SK-N-SH treated with all-trans-retinoic acid at 6 μM for 48 hours (cell line): ENCODE measurements at regions not wholly inside any gene's neighbourhood (a gene's known extent, or its start where the extent isn't known, plus 50 kb on each side); places are given as distances from the start of the nearest gene placed in this dataset.

Source experiments
- ATAC-seq: fragments of 200-7000 bp; cut with Tn5 transposase; 3 replicates; pipeline ENCODE4 v1.9.1; 2020; ENCODE audit warnings: mild to moderate bottlenecking, moderate library complexity
- ARNTL ChIP-seq: fragments of 450-650 bp; formaldehyde crosslinking; IDR thresholded peaks from 2 replicates; pipeline ENCODE4 v1.5.0; 2020; ENCODE audit warnings: low read depth, mild to moderate bottlenecking, moderate library complexity, borderline replicate concordance
- BACH2 ChIP-seq: fragments of 250-450 bp; sonication (Bioruptor Pico); IDR thresholded peaks from 2 replicates; pipeline ENCODE4 v1.9.0; 2021; ENCODE audit warnings: mild to moderate bottlenecking, borderline replicate concordance
- CREB5 ChIP-seq: fragments of 250-450 bp; sonication (Bioruptor Pico); IDR thresholded peaks from 2 replicates; pipeline ENCODE4 v1.5.1; 2020; ENCODE audit warnings: low read depth, mild to moderate bottlenecking, moderate library complexity
- CSDC2 ChIP-seq: fragments of 250-450 bp; sonication (Bioruptor Pico); IDR thresholded peaks from 2 replicates; pipeline ENCODE4 v1.5.0; 2020; ENCODE audit warnings: mild to moderate bottlenecking, moderate library complexity
- CSRNP3 ChIP-seq: fragments of 250-450 bp; sonication (Bioruptor Pico); IDR thresholded peaks from 2 replicates; pipeline ENCODE4 v1.5.1; 2021; ENCODE audit warnings: mild to moderate bottlenecking, moderate library complexity
- ESRRG ChIP-seq: fragments of 250-450 bp; sonication (Bioruptor Pico); IDR thresholded peaks from 2 replicates; pipeline ENCODE4 v1.6.1; 2021; ENCODE audit warnings: mild to moderate bottlenecking
- GLIS3 ChIP-seq: fragments of 250-450 bp; sonication (Bioruptor Pico); IDR thresholded peaks from 2 replicates; pipeline ENCODE4 v1.5.0; 2020; ENCODE audit warnings: mild to moderate bottlenecking, moderate library complexity
- ISL1 ChIP-seq: fragments of 250-450 bp; sonication (Bioruptor Pico); IDR thresholded peaks from 2 replicates; pipeline ENCODE4 v2.1.2; 2022; ENCODE audit warnings: mild to moderate bottlenecking, moderate library complexity
- OSR1 ChIP-seq: fragments of 250-450 bp; sonication (Bioruptor Pico); IDR thresholded peaks from 2 replicates; pipeline ENCODE4 v1.8.0; 2022; ENCODE audit warnings: moderate library complexity, mild to moderate bottlenecking, inconsistent platforms
- PATZ1 ChIP-seq: fragments of 250-450 bp; sonication (Bioruptor Pico); IDR thresholded peaks from 2 replicates; pipeline ENCODE4 v1.8.0; 2020; ENCODE audit warnings: mild to moderate bottlenecking, moderate library complexity, borderline replicate concordance
- POU6F1 ChIP-seq: fragments of 250-450 bp; sonication (Bioruptor Pico); IDR thresholded peaks from 2 replicates; pipeline ENCODE4 v1.8.0; 2021; ENCODE audit warnings: low read depth, mild to moderate bottlenecking, moderate library complexity, borderline replicate concordance
- PPARA ChIP-seq: fragments of 250-450 bp; sonication (Bioruptor Pico); IDR thresholded peaks from 2 replicates; pipeline ENCODE4 v1.5.0; 2020; ENCODE audit warnings: mild to moderate bottlenecking, borderline replicate concordance
- RARB ChIP-seq: fragments of 250-450 bp; sonication (Bioruptor Pico); IDR thresholded peaks from 2 replicates; pipeline ENCODE4 v1.8.0; 2021; ENCODE audit warnings: mild to moderate bottlenecking, moderate library complexity
- SNAI2 ChIP-seq: fragments of 250-450 bp; sonication (Bioruptor Pico); IDR thresholded peaks from 2 replicates; pipeline ENCODE4 v1.5.0; 2020; ENCODE audit warnings: mild to moderate bottlenecking, moderate library complexity
- TCF4 ChIP-seq: fragments of 250-450 bp; sonication (Bioruptor Pico); IDR thresholded peaks from 2 replicates; pipeline ENCODE4 v1.8.0; 2021; ENCODE audit warnings: mild to moderate bottlenecking, moderate library complexity, borderline replicate concordance
- TOX ChIP-seq: fragments of 250-450 bp; sonication (Bioruptor Pico); IDR thresholded peaks from 2 replicates; pipeline ENCODE4 v1.8.0; 2021; ENCODE audit warnings: mild to moderate bottlenecking, moderate library complexity, borderline replicate concordance
- TSHZ2 ChIP-seq: fragments of 250-450 bp; sonication (Bioruptor Pico); IDR thresholded peaks from 2 replicates; pipeline ENCODE4 v1.5.0; 2020; ENCODE audit warnings: mild to moderate bottlenecking, moderate library complexity
- ZC3H10 ChIP-seq: fragments of 250-450 bp; sonication (Bioruptor Pico); IDR thresholded peaks from 2 replicates; pipeline ENCODE4 v1.5.1; 2021; ENCODE audit warnings: mild to moderate bottlenecking, moderate library complexity
- ZFP3 ChIP-seq: fragments of 250-450 bp; sonication (Bioruptor Pico); IDR thresholded peaks from 2 replicates; pipeline ENCODE4 v1.5.0; 2020; ENCODE audit warnings: mild to moderate bottlenecking, moderate library complexity
- ZFP30 ChIP-seq: fragments of 450-650 bp; formaldehyde crosslinking; IDR thresholded peaks from 2 replicates; pipeline ENCODE4 v1.5.0; 2022; ENCODE audit warnings: mild to moderate bottlenecking, moderate library complexity
- ZNF565 ChIP-seq: fragments of 450-650 bp; formaldehyde crosslinking; conservative IDR thresholded peaks from 2 replicates; pipeline ENCODE4 v1.5.0; 2020; ENCODE audit warnings: low read depth, mild to moderate bottlenecking, moderate library complexity
- ZNF70 ChIP-seq: fragments of 450-650 bp; formaldehyde crosslinking; IDR thresholded peaks from 2 replicates; pipeline ENCODE4 v1.5.0; 2020; ENCODE audit warnings: mild to moderate bottlenecking, moderate library complexity
- ZNF8 ChIP-seq: fragments of 450-650 bp; formaldehyde crosslinking; IDR thresholded peaks from 2 replicates; pipeline ENCODE4 v1.5.0; 2020; ENCODE audit warnings: mild to moderate bottlenecking, moderate library complexity

- TF ChIP-seq PATZ1 (CRISPR knock-in tag) (no peak), ZNF8 (CRISPR knock-in tag) (no peak), RARB (no peak), PPARA (CRISPR knock-in tag) (no peak), ZC3H10 (CRISPR knock-in tag) (no peak), TOX (no peak), BACH2 (no peak), TCF4 (CRISPR knock-in tag) (no peak), ZNF70 (no peak)
Measured at GRCh38 chr12:105462831-105463230, 132.3 kb downstream of the C12orf75 start (continued).

- no peak for ATAC-seq
- TF ChIP-seq ZFP30 (CRISPR knock-in tag) (no peak), PPARA (CRISPR knock-in tag) (no peak), TCF4 (CRISPR knock-in tag) (no peak), ZFP3 (no peak), ZC3H10 (CRISPR knock-in tag) (no peak), TOX (no peak), CSDC2 (no peak), TSHZ2 (no peak), POU6F1 (CRISPR knock-in tag) (no peak), ARNTL (no peak), ISL1 (no peak), BACH2 (no peak), ZNF8 (CRISPR knock-in tag) (no peak), PATZ1 (CRISPR knock-in tag) (no peak), RARB (no peak), GLIS3 (CRISPR knock-in tag) (no peak), ZNF565 (CRISPR knock-in tag) (no peak), ESRRG (no peak), SNAI2 (CRISPR knock-in tag) (no peak)
Measured at GRCh38 chr12:105464406-105464805, 133.9 kb downstream of the C12orf75 start.

GRCh38 chr12:105466231-105466900, 135.9 kb downstream of the C12orf75 start:
- TF ChIP-seq CREB5 (no peak), ZC3H10 (CRISPR knock-in tag) (no peak), CSDC2 (no peak), ZFP30 (CRISPR knock-in tag) (no peak), POU6F1 (CRISPR knock-in tag) (no peak), CSRNP3 (no peak), TOX (no peak), TCF4 (CRISPR knock-in tag) (no peak), ZNF8 (CRISPR knock-in tag) (no peak), OSR1 (CRISPR knock-in tag) (no peak), PPARA (CRISPR knock-in tag) (no peak), SNAI2 (CRISPR knock-in tag) (no peak), GLIS3 (CRISPR knock-in tag) (no peak), ISL1 (no peak)
- ATAC-seq = no peak
